GM19438 (cell line): ENCODE measurements at regions not wholly inside any gene's neighbourhood (a gene's known extent, or its start where the extent isn't known, plus 50 kb on each side); places are given as distances from the start of the nearest gene placed in this dataset.
"Not testable (repeated sequence)": the region's sequence is repeated elsewhere in the genome, so short reads cannot be mapped to it uniquely, and the experiment has no call there.

ENCODE experiments used
- ATAC-seq: cut with Tn5 transposase; IDR thresholded peaks from one replicate; pipeline ENCODE4 v1.9.1; 2021; ENCODE audit warnings: low read depth; ENCODE audit not compliant: unreplicated experiment

GRCh38 chr16:52976539-52977167 is 76.0 kb downstream of the CHD9NB start:
- ATAC-seq, result no peak

- ATAC-seq, result no peak
Measured at GRCh38 chr16:52967744-52968143, 85.0 kb downstream of the CHD9NB start.

GRCh38 chr16:52964290-52964689 is 88.4 kb downstream of the CHD9NB start:
- ATAC-seq, result no peak

GRCh38 chr16:52963855-52964242 is 88.8 kb downstream of the CHD9NB start:
- ATAC-seq, result no peak

GRCh38 chr16:52963212-52963854 is 89.4 kb downstream of the CHD9NB start:
- ATAC-seq, result no peak

GRCh38 chr16:52958951-52959350 is 93.7 kb downstream of the CHD9NB start:
- ATAC-seq, result no peak

- ATAC-seq, result no peak
Measured at GRCh38 chr16:52957199-52957598, 95.5 kb downstream of the CHD9NB start.

- no peak for ATAC-seq
Measured at GRCh38 chr16:52956044-52956443, 96.7 kb downstream of the CHD9NB start.

- no peak for ATAC-seq
Measured at GRCh38 chr16:52953215-52953614, 99.5 kb downstream of the CHD9NB start.

GRCh38 chr16:52948946-52949345 is 103.8 kb downstream of the CHD9NB start:
- ATAC-seq, result no peak

- no peak for ATAC-seq
Measured at GRCh38 chr16:52932321-52932720, 120.4 kb downstream of the CHD9NB start.

GRCh38 chr16:52929478-52930400 is 123.0 kb downstream of the CHD9NB start:
- ATAC-seq, result no peak

GRCh38 chr16:52928955-52929354 is 123.7 kb downstream of the CHD9NB start:
- ATAC-seq, result no peak

- no peak for ATAC-seq
Measured at GRCh38 chr16:52925143-52925542, 127.6 kb downstream of the CHD9NB start.

GRCh38 chr16:52924162-52924561 is 128.5 kb downstream of the CHD9NB start:
- ATAC-seq, result no peak

GRCh38 chr16:52921104-52921503 is 131.6 kb downstream of the CHD9NB start:
- no peak for ATAC-seq

GRCh38 chr16:52920331-52920730 is 132.4 kb downstream of the CHD9NB start:
- ATAC-seq, result no peak

GRCh38 chr16:52914428-52914827 is 138.3 kb downstream of the CHD9NB start:
- ATAC-seq, result no peak

GRCh38 chr16:52912565-52913173 is 140.0 kb downstream of the CHD9NB start:
- ATAC-seq, result peak; percentile 68

GRCh38 chr16:52908057-52908456 is 144.6 kb downstream of the CHD9NB start:
- ATAC-seq, result not testable (repeated sequence)

GRCh38 chr16:52906281-52906680 is 146.4 kb downstream of the CHD9NB start:
- no peak for ATAC-seq
